NCI-H526 treated with DMSO at 0.1 percent for 48 hours (cell line): ENCODE measurements at regions not wholly inside any gene's neighbourhood (a gene's known extent, or its start where the extent isn't known, plus 50 kb on each side); places are given as distances from the start of the nearest gene placed in this dataset.

ENCODE experiments used
- DNase-seq: peaks from one replicate; lab custom pipeline; 2025; lab: John Stamatoyannopoulos, UW

DNA sequence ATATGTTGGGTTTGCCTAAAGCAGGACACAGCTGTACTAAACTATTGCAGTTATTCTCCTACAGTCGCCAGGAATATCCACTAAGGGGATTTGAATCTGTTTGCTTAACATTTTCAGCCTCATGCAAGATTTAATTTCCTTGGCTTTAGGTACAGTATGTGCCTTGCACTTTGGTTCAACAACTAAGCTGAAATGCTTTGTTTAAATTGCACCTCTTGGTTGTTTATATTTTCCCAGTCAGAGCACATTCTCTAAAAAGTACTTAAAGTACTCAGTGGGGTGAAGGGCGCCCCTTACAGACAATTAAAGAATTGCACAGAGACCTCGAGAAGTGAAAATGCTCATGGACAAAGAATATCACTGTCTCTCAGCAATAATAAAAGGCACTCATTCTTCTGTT lies 107.8 kb upstream of the MTNR1B start:
- DNase-seq = no peak

DNA sequence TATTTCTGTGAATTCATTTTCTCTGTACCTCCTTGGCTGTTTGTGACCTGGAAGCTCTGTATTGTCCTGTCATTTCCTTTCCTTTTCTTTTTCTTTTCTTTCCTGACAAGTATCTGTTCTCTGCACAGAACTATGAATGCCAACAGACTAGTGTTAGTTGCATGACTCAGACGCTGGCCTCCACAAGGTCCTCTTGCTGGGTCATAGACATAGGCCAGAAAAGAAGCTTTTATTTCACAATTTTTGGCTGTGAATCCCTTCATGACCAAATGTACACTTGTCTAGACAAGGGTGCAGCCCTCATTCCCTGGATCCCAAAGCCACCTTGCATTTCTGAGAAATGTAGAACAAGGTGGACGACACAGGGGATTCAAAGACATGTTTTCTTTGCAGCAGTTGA lies 104.1 kb upstream of the MTNR1B start:
- DNase-seq = no peak

DNA sequence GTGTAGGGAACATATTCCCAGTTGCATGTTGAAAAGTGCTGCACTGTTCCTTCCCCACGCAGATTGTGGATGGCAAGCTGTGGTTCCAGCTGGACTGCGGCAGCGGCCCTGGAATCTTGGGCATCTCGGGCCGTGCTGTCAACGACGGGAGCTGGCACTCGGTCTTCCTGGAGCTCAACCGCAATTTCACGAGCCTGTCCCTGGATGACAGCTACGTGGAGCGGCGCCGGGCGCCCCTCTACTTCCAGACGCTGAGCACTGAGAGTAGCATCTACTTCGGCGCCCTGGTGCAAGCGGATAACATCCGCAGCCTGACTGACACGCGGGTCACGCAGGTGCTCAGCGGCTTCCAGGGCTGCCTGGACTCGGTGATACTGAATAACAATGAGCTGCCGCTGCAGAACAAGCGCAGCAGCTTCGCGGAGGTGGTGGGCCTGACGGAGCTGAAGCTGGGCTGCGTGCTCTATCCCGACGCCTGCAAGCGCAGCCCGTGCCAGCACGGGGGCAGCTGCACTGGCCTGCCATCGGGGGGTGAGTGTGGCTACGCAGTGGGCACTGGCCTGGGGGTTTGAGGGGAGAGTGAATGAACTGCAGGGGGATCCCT lies 102.7 kb upstream of the MTNR1B start:
- DNase-seq = no peak

DNA sequence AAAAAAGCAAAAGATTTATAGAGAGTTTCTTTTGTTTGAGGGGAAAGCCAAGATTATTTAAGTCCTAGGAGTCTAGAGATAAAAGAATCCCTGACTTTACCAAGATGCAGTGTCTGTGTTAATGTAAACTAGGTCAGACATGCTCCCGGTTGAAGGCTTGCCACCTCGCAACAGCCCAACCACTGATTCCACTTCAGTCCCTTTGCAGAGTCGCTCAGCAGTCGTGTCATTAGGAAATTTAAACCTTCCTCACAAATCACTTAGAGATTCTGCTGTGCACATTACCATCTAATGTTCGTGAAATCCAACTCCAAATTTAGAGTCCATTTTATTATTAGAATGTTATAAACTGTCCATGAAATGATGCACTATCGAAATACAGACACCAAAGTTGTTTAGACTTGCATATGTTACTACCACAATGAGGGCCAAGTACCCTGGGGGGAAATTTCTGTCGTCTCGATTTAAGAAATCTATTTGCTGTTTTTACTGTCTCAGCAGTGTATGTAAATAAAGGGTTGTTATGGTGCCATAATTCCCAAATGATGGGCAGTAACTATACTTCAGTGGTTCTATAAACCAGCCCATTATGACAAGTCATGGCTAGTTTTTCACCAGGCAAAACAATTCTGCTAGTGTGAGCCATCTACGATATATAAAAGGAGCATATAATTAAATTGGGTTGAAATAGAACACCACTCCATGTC lies 101.4 kb upstream of the MTNR1B start:
- peak; percentile 98 for DNase-seq

DNA sequence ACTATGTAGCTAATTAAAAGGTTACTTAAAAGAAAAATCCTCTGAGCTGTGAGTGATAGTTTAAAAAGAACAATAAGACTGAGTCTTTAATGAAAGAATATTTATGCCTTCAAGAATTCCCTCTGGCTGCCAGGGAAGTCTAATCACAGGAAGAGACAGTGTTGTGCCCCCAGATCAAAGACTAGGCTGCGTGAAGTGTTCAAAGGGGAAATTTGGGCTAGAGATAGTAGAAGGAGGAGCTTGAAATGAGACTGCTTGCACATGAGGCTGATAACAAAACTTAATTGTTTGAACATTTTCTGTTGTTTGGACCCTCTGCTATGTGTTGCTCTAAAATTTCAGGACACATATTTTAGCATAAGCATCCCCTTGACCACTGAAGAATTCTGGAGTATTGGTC lies 99.7 kb upstream of the MTNR1B start:
- DNase-seq = no peak

DNA sequence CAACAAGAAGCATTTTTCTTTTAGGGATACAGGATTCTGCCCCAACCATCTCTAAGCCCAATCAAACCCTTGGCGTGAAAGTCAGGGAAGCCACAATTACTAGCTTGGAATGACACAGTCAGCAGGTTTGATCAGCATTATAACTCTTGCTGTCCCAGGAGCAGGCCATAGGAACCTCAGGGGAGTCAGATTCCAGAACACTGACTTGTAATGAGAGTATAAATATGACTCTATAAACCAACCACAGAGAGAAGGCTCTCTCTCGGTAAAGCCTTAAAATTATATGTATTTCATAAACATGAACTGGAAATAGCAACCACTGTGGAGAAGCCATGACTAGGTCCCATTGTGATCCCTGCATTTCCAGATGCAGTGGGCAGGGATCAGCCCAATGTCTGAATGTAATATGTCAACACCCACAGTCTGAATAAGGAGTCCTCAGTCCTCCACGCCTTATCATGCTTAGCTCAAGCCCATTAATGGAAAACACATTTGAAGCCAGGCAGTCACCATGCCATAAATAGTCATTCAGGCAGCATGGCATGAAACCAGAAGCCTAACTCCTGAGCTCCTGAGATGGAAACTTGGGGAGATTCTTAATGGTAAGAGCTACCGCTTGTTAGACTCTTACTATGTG lies 99.1 kb upstream of the MTNR1B start:
- no peak for DNase-seq

DNA sequence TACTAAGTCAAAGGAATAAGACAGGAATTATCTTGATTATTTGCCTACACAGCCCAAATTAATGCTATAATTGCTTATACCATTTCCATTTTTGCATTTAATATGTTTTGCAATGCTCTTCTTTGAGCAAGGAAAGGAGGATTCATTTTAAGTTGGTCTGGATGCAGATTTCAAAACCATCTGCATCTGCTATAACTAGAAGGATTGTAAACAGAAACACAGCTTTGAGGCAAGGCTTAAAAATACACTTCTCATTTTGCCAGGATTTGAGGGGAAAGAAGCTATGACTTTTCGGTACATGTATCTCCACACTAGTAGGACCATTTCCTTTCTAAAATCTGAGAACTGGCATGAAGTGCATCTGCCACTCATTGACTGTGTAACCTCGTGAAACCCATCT lies 95.9 kb upstream of the MTNR1B start:
- DNase-seq = no peak

DNA sequence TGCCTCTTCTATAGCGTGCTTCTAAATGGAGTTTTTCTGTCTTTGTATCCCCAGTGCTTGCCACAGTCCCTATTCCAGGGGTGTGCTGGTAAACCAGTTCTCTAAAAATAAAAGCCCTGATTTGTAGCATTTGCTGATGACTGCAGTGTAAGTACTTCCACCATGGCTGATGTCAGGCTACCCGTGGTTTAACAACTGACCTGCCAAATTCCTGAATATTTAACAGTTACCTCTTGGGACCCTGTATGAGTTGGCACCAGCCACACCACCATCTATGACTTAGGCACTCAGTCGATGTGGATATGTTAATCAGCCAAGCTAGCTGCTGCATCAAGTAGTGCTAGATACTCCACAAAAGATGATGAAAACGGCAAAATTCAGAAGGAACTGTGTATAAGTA lies 94.0 kb upstream of the MTNR1B start:
- DNase-seq = no peak

DNA sequence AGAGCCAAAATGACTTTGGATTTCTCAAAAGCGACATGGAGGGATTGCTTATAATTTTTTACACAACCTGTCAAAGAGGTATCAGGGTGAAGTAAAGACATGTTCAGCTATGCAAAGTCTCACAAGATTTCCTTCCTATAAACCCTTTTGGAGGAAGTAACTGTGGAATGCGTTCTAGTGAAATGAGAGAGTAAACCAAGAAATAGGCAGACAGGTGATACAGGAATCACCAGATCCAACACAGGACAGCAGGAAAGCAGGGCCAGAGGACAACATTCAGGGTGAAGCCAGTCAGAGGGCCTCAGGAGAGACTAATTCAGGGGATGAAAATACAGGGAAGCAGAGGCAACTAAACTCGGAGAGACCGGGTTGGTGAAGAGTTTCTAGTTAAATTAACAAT lies 90.4 kb upstream of the MTNR1B start:
- no peak for DNase-seq

DNA sequence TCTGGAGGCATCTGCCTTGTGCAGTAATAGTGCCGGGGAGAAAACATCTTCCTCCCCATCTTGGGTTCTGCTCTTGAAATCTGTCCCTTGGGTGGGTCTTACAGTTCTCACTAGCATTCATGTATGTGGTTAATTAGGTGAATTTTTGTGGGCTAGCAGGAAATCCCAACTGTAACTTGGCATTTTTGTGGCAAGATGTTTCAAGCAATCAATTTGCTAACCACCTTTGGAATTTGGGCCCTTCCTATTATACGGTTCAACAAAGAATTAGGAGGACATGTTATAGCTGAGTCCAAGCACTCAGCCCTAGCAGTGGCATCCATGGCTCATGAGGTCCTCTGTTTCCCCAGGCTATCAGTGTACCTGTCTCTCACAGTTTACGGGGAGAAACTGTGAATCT lies 89.1 kb upstream of the MTNR1B start:
- no peak for DNase-seq

DNA sequence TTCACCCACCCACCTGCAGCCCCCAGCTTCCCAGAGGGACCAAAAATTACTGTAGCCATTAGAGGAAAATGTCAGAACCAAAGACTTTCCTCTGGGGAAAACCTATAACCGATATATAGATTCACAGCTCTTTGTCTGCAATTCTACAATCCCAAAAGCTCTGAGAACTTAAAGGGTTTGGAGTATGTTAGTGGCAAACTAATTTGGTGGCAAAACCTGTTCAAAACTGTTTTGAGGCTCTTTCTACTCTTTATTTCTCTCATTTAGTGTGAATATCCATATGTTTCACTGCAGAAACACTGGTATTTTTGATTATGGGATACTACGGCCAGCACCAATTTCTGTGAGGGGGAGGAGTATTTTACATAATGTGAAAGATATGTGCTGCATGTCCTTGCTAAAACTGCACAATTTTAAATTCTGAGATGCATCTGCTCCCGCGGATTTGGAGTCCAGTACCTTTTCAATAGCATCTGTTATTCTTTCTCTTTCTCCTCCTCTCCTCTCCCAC lies 87.5 kb upstream of the MTNR1B start:
- DNase-seq = no peak

DNA sequence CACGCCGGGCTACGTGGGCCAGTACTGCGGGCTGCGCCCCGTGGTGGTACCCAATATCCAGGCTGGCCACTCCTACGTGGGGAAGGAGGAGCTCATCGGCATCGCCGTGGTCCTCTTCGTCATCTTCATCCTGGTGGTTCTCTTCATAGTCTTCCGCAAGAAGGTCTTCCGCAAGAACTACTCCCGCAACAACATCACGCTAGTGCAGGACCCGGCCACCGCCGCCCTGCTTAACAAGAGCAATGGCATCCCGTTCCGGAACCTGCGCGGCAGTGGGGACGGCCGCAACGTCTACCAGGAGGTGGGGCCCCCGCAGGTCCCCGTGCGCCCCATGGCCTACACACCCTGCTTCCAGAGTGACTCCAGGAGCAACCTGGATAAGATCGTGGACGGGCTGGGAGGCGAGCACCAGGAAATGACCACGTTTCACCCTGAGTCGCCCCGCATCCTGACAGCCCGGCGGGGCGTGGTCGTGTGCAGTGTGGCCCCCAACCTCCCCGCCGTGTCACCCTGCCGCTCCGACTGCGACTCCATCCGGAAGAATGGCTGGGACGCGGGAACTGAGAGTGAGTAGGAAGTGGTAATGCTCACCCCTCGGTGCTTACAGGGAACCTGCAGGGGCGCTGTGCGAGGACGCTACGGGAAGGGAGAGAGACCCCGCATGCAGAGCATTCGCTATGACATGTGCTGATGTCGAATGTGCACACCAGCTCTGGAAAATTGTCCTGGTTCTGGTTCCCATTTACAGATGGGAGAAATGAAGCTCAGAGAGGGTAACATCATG lies 86.4 kb upstream of the MTNR1B start:
- no peak for DNase-seq

DNA sequence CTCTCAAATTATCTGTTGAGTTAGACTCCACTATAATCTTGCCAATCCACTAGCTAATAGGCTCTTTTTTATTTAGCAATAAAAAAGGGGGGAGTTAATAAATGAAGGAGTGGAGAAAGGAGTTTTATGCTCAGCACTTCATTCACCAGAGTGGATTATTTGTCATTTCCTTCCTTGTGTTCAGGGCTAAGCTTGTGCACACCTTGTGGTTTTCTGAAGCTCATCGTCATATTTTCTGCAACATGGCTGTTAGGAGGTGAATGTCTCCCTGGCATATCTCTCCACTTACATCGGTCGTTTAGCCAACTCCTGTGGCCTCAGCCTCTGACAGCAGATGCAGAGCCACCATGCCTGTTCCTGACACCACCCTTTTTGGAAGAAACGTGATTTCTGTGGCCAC lies 83.9 kb upstream of the MTNR1B start:
- DNase-seq = peak; percentile 25

DNA sequence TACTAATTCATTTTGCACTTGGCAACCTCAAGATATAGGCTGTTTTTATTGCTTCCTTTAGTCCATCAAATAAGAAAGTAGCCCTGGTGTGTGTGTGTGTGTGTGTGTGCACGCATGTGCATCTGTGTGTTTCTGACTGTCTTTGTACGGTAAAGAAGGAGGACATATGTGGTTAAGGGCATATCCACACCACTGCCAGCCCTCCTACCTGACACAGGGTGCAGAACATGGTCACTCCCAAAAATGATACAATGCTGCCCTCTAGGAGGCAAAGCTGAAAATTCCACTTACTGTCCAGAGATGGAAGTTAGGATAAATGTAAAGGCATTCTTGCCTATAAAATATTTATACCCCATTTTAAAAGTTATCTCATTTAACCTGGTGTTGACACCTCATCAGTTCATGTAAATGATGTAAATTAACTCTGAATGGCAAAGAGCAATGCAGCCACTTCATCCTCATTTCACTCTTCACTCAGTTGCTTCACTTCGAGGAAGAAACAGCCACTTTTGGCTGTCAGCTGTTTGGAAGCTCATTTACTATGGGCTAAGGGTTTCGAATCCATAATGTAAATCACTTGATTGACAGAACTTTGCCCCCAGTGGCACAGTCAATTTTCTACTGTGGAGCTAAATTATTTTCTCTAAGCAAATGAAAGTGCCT lies 83.1 kb upstream of the MTNR1B start:
- peak; percentile 83 for DNase-seq

DNA sequence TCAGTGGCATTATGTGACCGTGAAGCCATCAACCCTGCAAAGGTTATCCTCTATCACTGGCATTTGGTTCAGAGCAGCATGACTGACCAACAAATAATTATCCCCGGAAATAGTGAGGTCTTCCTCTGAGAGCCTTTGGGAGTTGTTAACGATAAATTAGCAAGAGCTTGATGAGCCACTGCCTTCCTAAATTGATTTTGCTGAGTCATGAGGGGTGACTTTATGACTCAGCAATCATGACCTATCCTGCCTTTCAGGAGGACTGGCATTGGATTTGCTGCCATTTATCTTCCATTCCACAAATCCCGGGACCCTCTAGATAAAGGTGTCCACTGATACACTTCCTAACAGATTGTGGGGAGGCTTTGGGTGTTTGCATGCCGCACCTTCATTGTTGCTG lies 80.8 kb upstream of the MTNR1B start:
- no peak for DNase-seq

DNA sequence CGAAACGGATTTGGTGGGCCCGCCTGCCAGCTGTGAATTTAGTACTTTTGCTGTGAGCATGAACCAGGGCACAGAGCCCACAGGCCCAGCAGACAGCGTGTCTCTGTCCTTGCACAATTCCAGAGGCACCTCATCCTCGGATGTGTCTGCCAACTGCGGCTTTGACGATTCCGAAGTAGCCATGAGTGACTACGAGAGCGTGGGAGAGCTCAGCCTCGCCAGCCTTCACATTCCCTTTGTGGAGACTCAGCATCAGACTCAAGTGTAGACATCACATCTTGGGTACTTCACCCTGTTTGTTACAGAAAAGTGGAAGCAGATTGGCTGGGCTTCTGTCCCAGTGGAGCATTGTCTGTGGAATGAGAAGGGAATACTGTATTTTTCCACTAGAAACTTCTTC lies 78.6 kb upstream of the MTNR1B start:
- no peak for DNase-seq

DNA sequence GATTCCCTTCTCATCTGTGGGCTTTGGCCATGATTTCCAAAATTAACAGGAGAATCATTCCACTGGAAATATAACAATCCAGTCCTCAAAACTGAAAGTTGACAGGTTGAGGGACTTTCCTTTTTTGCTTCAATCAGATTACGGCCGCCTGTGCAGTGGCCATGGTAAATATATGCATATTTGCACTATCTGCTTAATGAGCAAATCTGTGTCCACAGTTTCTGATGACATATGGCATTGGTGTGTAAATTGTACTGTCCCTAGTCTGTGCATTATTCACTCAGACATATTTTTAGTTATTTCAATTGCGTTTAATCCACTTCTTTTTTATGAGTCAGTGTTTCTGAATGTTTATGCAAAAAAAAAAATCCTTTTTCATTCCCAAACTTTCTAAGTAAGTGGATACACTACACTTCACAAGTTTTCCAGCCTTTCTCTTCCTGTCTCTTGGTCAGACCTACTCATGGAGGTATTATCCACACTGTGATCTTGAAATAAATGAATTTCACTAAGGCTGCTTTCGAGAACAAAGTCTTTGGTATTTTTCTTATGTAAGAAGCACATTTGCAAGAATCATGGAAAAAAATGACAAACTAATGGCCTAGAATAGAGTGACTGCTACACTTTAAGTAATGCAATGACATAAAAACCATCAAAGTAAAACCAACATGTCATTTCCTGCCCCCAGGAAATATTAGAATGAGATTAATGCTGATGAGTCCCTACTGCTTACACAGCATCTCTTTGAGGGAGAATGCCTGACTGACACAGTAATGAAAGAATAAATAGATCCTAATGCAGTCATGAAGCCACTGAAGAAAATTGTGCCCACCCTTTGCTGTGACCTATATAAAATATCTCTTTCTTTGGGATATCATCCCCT lies 76.4 kb upstream of the MTNR1B start:
- no peak for DNase-seq

DNA sequence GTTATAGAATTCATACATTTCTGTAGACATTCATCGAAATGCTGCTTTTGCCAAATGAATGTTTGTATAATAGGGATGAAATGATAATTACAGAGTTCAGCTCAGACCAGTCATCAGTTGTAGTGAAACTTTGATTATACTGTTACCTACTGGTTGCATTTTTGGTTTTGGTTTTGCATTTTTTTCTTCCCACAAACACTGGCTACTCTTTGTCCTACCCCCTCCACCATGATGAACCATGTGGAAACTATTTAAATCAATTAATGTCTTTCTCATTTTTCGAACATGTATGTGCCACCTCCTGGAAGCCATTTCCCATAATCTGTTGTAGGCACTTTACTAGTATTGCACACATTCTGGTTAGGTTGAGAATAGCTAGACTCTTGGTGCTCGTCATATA lies 75.3 kb upstream of the MTNR1B start:
- no peak for DNase-seq

DNA sequence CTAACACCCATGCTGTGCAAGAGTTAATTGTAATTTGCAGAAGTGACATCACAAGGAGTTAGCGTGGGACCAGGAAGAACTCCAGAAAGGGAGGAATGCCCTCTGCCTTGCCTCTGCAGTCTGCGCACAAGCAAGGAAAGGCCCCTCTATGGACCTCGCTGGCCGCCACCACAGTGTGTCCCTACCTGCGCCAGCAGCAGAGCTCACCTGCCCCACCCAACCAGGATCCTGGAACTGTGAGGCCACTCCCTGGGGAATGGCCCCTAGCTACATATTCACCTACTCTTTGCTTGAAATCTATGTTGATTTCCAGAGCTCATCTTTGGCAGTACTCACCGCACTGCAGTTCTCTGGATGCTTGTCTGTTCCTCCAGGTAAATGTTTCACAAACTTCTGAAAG lies 72.0 kb upstream of the MTNR1B start:
- DNase-seq = no peak

DNA sequence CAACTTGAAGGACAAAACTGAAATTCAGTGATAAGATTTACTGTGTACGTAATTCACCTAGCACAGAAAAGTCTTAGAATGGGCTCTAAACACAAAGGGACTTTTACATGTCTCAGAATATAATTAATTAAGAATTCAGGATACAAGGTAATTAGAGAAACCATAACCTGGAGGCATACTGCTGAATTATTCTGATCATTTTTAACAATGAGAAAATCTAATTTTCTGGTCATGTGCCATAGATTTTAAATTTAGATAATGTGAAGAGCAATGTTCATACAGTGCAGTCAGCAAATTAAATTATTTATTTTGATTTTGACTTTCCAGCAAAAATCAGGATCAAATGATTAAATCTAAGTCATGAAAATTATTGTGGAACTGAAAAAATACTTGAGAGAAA lies 67.0 kb upstream of the MTNR1B start:
- no peak for DNase-seq

DNA sequence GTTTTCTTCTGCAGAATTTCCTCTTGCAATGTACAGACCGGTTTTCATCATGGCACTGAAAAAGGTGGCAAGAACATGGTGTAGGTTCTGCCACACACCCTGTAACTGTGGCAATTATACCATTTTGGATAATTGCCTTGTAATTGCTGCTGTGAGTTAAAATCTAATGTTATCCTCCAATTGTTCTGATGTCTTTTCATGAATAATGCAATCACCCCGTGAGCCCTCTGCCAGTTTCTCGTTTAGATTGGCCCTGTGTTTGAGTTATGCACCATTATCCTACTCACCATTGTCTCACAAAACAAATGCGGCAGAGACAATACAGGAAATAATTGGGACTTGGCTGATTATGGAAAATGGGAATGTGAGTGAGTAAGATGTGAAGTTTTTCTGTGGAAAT lies 61.8 kb upstream of the MTNR1B start:
- DNase-seq = no peak
